HG03439 (cell line): ENCODE measurements at regions not wholly inside any gene's neighbourhood (a gene's known extent, or its start where the extent isn't known, plus 50 kb on each side); places are given as distances from the start of the nearest gene placed in this dataset.
"Not testable (repeated sequence)": the region's sequence is repeated elsewhere in the genome, so short reads cannot be mapped to it uniquely, and the experiment has no call there.

ENCODE experiments used
- ATAC-seq: cut with Tn5 transposase; IDR thresholded peaks from one replicate; pipeline ENCODE4 v1.9.1; 2021; ENCODE audit warnings: mild to moderate bottlenecking, moderate library complexity; ENCODE audit not compliant: unreplicated experiment

GRCh38 chr3:106827515-106828213, 549.6 kb upstream of the CCDC54 start:
- ATAC-seq, result no peak

GRCh38 chr3:106829206-106829605, 548.0 kb upstream of the CCDC54 start:
- ATAC-seq, result no peak

GRCh38 chr3:106830334-106830733, 546.9 kb upstream of the CCDC54 start:
- ATAC-seq, result no peak

- ATAC-seq, result no peak
Measured at GRCh38 chr3:106836906-106837305, 540.3 kb upstream of the CCDC54 start.

- no peak for ATAC-seq
Measured at GRCh38 chr3:106837616-106838015, 539.6 kb upstream of the CCDC54 start.

- ATAC-seq, result no peak
Measured at GRCh38 chr3:106839576-106840280, 537.5 kb upstream of the CCDC54 start.

GRCh38 chr3:106840319-106840718, 536.9 kb upstream of the CCDC54 start:
- ATAC-seq, result no peak

- ATAC-seq, result no peak
Measured at GRCh38 chr3:106842151-106842550, 535.1 kb upstream of the CCDC54 start.

- no peak for ATAC-seq
Measured at GRCh38 chr3:106844638-106845037, 532.6 kb upstream of the CCDC54 start.

GRCh38 chr3:106848099-106848498, 529.1 kb upstream of the CCDC54 start:
- ATAC-seq, result no peak

GRCh38 chr3:106850437-106850836, 526.8 kb upstream of the CCDC54 start:
- no peak for ATAC-seq

GRCh38 chr3:106858321-106858720, 518.9 kb upstream of the CCDC54 start:
- not testable (repeated sequence) for ATAC-seq

GRCh38 chr3:106860182-106860581, 517.1 kb upstream of the CCDC54 start:
- no peak for ATAC-seq

GRCh38 chr3:106862067-106862466, 515.2 kb upstream of the CCDC54 start:
- no peak for ATAC-seq

GRCh38 chr3:106877627-106878026, 499.6 kb upstream of the CCDC54 start:
- no peak for ATAC-seq

- ATAC-seq, result no peak
Measured at GRCh38 chr3:106880206-106880605, 497.0 kb upstream of the CCDC54 start.

GRCh38 chr3:106881186-106881585, 496.1 kb upstream of the CCDC54 start:
- no peak for ATAC-seq

- ATAC-seq, result no peak
Measured at GRCh38 chr3:106882297-106882696, 494.9 kb upstream of the CCDC54 start.

GRCh38 chr3:106906074-106906473, 471.2 kb upstream of the CCDC54 start:
- ATAC-seq, result no peak

- no peak for ATAC-seq
Measured at GRCh38 chr3:106908181-106908938, 468.9 kb upstream of the CCDC54 start.

- no peak for ATAC-seq
Measured at GRCh38 chr3:106913111-106913698, 464.0 kb upstream of the CCDC54 start.
